ENCODE measurements at regions not wholly inside any gene's neighbourhood (a gene's known extent, or its start where the extent isn't known, plus 50 kb on each side); places are given as distances from the start of the nearest gene placed in this dataset.

DNA sequence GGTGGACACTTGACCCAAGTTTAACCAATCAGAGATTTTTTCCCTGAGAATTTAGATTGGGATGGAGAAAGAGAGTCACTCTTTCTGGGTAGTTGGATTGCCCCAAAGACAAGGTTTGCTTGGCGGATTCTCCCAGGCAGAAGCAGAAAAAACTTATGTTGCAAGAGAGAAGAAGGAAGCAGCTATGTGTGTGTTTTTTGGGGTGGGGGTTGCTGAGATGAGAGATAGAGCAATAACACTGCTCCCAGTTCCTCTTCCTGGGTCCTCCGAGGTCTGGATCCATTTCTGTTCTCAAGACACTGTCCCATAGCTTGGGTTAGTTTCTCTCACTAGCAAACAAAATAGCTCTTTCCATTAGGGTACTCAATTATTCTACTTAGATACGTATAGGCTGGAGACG is 222.1 kb downstream of the STIM2 start:
- TF ChIP-seq ZNF274 (IDR thresholded peaks at IDR 0.05; ENCODE audit: low read depth, low read length) (no peak), YY1 (IDR thresholded peaks at IDR 0.05; ENCODE audit: insufficient read depth, insufficient read length) (no peak), SUZ12 (IDR thresholded peaks at IDR 0.05; ENCODE audit: extremely low read depth, insufficient read depth, insufficient read length) (no peak)

Data from NT2/D1 (cell line).